CD14-positive monocyte (primary cell): ENCODE measurements at regions not wholly inside any gene's neighbourhood (a gene's known extent, or its start where the extent isn't known, plus 50 kb on each side); places are given as distances from the start of the nearest gene placed in this dataset. TPM values are rescaled to one million over a fixed set of nuclear protein-coding genes. Genes with fewer than 3 reads are reported as not detected.

Experiments
- DNase-seq, 3 donors: peaks; one replicate each; pipeline ENCODE4 v3.0.0-alpha.2; 2011 to 2022
- H2AFZ ChIP-seq: 2 replicates; pipeline ENCODE4 v1.6.0; 2012; ENCODE audit warnings: mild to moderate bottlenecking, low read depth, low read length, inconsistent platforms; ENCODE audit not compliant: insufficient read depth, poor library complexity, severe bottlenecking
- H3K27ac ChIP-seq, 2 donors: 1 replicate in 1 of 2; 2 replicates in 1 of 2; pipeline ENCODE4 v1.5.1; 2012 to 2013; ENCODE audit warnings: low read length in 2 of 2, control low read depth in 1 of 2, inconsistent platforms in 1 of 2, low read depth in 1 of 2, mild to moderate bottlenecking in 1 of 2
- H3K27me3 ChIP-seq, 2 donors: one replicate each; pipeline versions ENCODE4 v1.6.0 to v1.6.1; 2011 to 2013; ENCODE audit warnings: low read length in 2 of 2; ENCODE audit not compliant: control insufficient read depth in 2 of 2, insufficient read depth in 2 of 2
- H3K36me3 ChIP-seq, 2 donors: replicated peaks in 1 of 2; 1 replicate in 1 of 2; 2 replicates in 1 of 2; pipeline versions ENCODE4 v1.5.1 to v1.6.1; 2012 to 2013; ENCODE audit warnings: low read length in 2 of 2, control low read depth in 1 of 2, inconsistent platforms in 1 of 2, mild to moderate bottlenecking in 1 of 2; ENCODE audit not compliant: insufficient read depth in 2 of 2, control insufficient read depth in 1 of 2
- H3K4me1 ChIP-seq, 2 donors: 1 replicate in 1 of 2; 2 replicates in 1 of 2; pipeline versions ENCODE4 v1.5.1 to v1.6.1; 2012 to 2013; ENCODE audit warnings: low read length in 2 of 2, control low read depth in 1 of 2, inconsistent platforms in 1 of 2, mild to moderate bottlenecking in 1 of 2, moderate library complexity in 1 of 2; ENCODE audit not compliant: insufficient read depth in 2 of 2, control insufficient read depth in 1 of 2
- H3K4me2 ChIP-seq: replicated peaks from 2 replicates; pipeline ENCODE3; 2012; ENCODE audit warnings: low read length, moderate library complexity, mild to moderate bottlenecking; ENCODE audit not compliant: poor library complexity, severe bottlenecking; ENCODE audit errors: extremely low read depth
- H3K4me3 ChIP-seq, 3 experiments: fragments of 200-600 bp in 1 of 3; sonication (generic) in 1 of 3; replicated peaks in 1 of 3; 1 replicate in 2 of 3; 2 replicates in 1 of 3; pipeline ENCODE4 v1.5.1; 2011 to 2013; ENCODE audit warnings: low read length in 3 of 3, mild to moderate bottlenecking in 3 of 3, control low read depth in 2 of 3, low read depth in 2 of 3, inconsistent platforms in 1 of 3, moderate library complexity in 1 of 3
- H3K79me2 ChIP-seq: 2 replicates; pipeline ENCODE4 v1.6.0; 2012; ENCODE audit warnings: mild to moderate bottlenecking, control low read depth, inconsistent platforms, low read length, moderate library complexity; ENCODE audit not compliant: insufficient read depth
- H3K9ac ChIP-seq: 2 replicates; pipeline ENCODE4 v1.6.0; 2017; ENCODE audit warnings: low read length, mild to moderate bottlenecking; ENCODE audit not compliant: insufficient read depth, poor library complexity, severe bottlenecking
- H3K9me3 ChIP-seq, 2 donors: replicated peaks in 1 of 2; 1 replicate in 1 of 2; 2 replicates in 1 of 2; pipeline versions ENCODE4 v1.5.1 to v1.6.1; 2012 to 2013; ENCODE audit warnings: low read length in 2 of 2, control low read depth in 1 of 2; ENCODE audit not compliant: control insufficient read depth in 1 of 2, insufficient read depth in 1 of 2
- H4K20me1 ChIP-seq: 2 replicates; pipeline ENCODE4 v1.6.0; 2012; ENCODE audit warnings: mild to moderate bottlenecking, low read length, control low read depth, moderate library complexity; ENCODE audit not compliant: insufficient read depth
- H3K27ac Mint-ChIP-seq, 7 donors: one replicate each; pipeline ENCODE4 v1.8.0; 2020; ENCODE audit warnings: mild to moderate bottlenecking in 7 of 7, mixed read lengths in 7 of 7, moderate library complexity in 6 of 7, inconsistent platforms in 2 of 7
- H3K27me3 Mint-ChIP-seq, 3 donors: one replicate each; pipeline ENCODE4 v1.8.0; 2021 to 2022; ENCODE audit warnings: low read depth in 3 of 3, mild to moderate bottlenecking in 3 of 3, mixed read lengths in 3 of 3, moderate library complexity in 3 of 3, inconsistent platforms in 1 of 3
- H3K36me3 Mint-ChIP-seq, 2 donors: one replicate each; pipeline ENCODE4 v1.8.0; 2020; ENCODE audit warnings: mixed read lengths in 2 of 2, inconsistent platforms in 1 of 2, mild to moderate bottlenecking in 1 of 2
- H3K4me1 Mint-ChIP-seq: one replicate; pipeline ENCODE4 v1.8.0; 2020; ENCODE audit warnings: mild to moderate bottlenecking, mixed read lengths
- H3K4me3 Mint-ChIP-seq, 2 donors: one replicate each; pipeline ENCODE4 v1.8.0; 2020; ENCODE audit warnings: mild to moderate bottlenecking in 2 of 2, mixed read lengths in 2 of 2, moderate library complexity in 1 of 2
- H3K9me3 Mint-ChIP-seq, 7 donors: one replicate each; pipeline ENCODE4 v1.8.0; 2020 to 2022; ENCODE audit warnings: mixed read lengths in 7 of 7, mild to moderate bottlenecking in 6 of 7, moderate library complexity in 6 of 7, inconsistent platforms in 2 of 7
- CTCF ChIP-seq: fragments of 200-600 bp; IDR thresholded peaks from one replicate; pipeline ENCODE4 v1.8.0; 2022; ENCODE audit warnings: antibody characterized with exemption, mild to moderate bottlenecking
- WGBS: methylation state at CpG from one replicate; pipeline ENCODE4 v1.1.5; 2013; ENCODE audit warnings: missing lambda C conversion rate; ENCODE audit not compliant: insufficient coverage; 5-methylcytosine and 5-hydroxymethylcytosine counted together
- intact Hi-C, 2 donors: fragments of 100-400 bp; cut with micrococcal nuclease; formaldehyde crosslinking; loops; one replicate each; pipeline versions ENCODE4 v1.15.0 to v1.15.1; 2023
- small RNA-seq: library from RNA; depleted of rRNA; stranded (forward); fragments of <200 nt; gene quantifications from one replicate; pipeline ENCODE3, GENCODE V24; 2012; ENCODE audit warnings: low read depth; ENCODE audit not compliant: insufficient read length

GRCh38 chr11:43626798-43627197 is 53.7 kb upstream of the HSD17B12 start:
- no peaks in the 10 kb centered on the region for H3K4me1 ChIP-seq
- Mint-ChIP-seq H3K9me3 (peaks cover 0 to 2% (median 0%) of the 10 kb centered on the region in 7 donors), H3K4me1 (no peaks in the 10 kb centered on the region), H3K36me3 (no peaks in the 10 kb centered on the region), H3K27me3 (peaks cover 18 to 36% (median 20%) of the 10 kb centered on the region in 3 donors), H3K27ac (no peak overlapping the region), H3K4me3 (peak overlapping the region in 1 of 2 donors; percentile 35)
- H3K4me3 ChIP-seq: no peak overlapping the region
- H3K4me2 ChIP-seq: no peak overlapping the region
- TF ChIP-seq CTCF: no peak
- no peak overlapping the region for H2AFZ ChIP-seq
- peaks cover 32 to 53% of the 10 kb centered on the region in 2 donors for H3K27me3 ChIP-seq
- no peaks in the 10 kb centered on the region for H4K20me1 ChIP-seq
- no peak overlapping the region for H3K9ac ChIP-seq
- no peaks in the 10 kb centered on the region for H3K36me3 ChIP-seq
- H3K79me2 ChIP-seq: no peaks in the 10 kb centered on the region
- intact Hi-C loops: no loop called here
- DNase-seq: no peak
- WGBS: no CpG with 5 or more reads among the region's 3 CpGs
- H3K9me3 ChIP-seq: no peaks in the 10 kb centered on the region
- no peak overlapping the region for H3K27ac ChIP-seq

Small RNA genes lying in the stretch of these regions (small RNA-seq; reads per million reads assigned to genes)
- not detected for gene MIR129-2
- gene MIR670: not detected
